HUES48 (cell line): ENCODE measurements at regions not wholly inside any gene's neighbourhood (a gene's known extent, or its start where the extent isn't known, plus 50 kb on each side); places are given as distances from the start of the nearest gene placed in this dataset.

Experiments used
- H3K27ac ChIP-seq: one replicate; pipeline ENCODE4 v1.7.0; 2013; ENCODE audit warnings: low read depth, low read length, inconsistent platforms
- H3K27me3 ChIP-seq: 2 replicates; pipeline ENCODE4 v1.6.1; 2013; ENCODE audit warnings: mild to moderate bottlenecking, low read length; ENCODE audit not compliant: control insufficient read depth, insufficient read depth
- H3K36me3 ChIP-seq: 2 replicates; pipeline ENCODE4 v1.6.1; 2013; ENCODE audit warnings: low read length; ENCODE audit not compliant: control insufficient read depth, insufficient read depth
- H3K4me1 ChIP-seq: 2 replicates; pipeline ENCODE4 v1.6.1; 2013; ENCODE audit warnings: mild to moderate bottlenecking, low read length; ENCODE audit not compliant: control insufficient read depth, insufficient read depth
- H3K4me3 ChIP-seq: 2 replicates; pipeline ENCODE4 v1.5.1; 2013; ENCODE audit warnings: mild to moderate bottlenecking, low read depth, low read length
- H3K9ac ChIP-seq: 2 replicates; pipeline ENCODE4 v1.6.1; 2013; ENCODE audit warnings: mild to moderate bottlenecking, low read depth, low read length, moderate library complexity
- H3K9me3 ChIP-seq: 2 replicates; pipeline ENCODE4 v1.6.1; 2013; ENCODE audit warnings: low read length; ENCODE audit not compliant: control insufficient read depth, insufficient read depth

DNA sequence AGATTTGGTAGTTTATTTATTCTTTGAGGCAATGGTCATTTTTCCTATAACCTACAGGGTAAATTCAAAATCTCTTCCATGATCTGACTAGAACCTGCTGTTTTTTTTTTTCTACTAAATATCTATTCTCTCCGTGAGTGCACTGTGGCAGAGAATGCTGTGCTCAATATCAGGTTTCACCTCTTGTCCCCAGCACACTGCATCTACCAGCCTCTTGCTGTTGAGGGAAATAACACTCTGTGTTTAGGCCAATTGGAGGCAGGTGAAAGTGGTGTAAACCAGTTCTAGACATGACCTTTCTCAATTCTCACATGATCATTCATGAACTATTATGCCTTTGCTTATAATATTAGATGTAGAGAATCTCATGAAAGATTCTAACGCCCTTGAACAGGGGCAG, 2365.9 kb downstream of the MAT2B start:
- Histone ChIP-seq H3K4me1 (no peaks in the 10 kb centered on the region), H3K4me3 (no peak overlapping the region), H3K36me3 (no peaks in the 10 kb centered on the region), H3K9me3 (no peaks in the 10 kb centered on the region), H3K27me3 (no peaks in the 10 kb centered on the region), H3K9ac (no peak overlapping the region), H3K27ac (no peak overlapping the region)

DNA sequence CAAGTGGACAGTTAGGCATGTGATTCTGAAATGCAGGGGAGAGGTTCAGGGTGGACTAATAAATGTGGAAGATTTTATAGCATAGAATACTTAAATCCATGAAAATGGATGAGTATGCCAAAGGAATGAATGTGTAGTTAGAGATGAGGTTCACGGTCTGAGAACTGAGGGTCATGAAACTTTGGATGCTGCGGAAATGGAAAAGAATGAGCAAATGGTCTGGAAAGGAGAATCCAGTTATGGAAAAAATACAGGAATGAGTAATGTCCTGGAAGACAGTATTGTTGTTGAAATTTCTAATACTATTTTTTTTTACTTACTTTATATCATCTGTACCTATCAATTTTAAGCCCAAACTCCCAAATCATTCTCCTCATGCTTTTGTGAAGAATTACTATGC, 2369.4 kb downstream of the MAT2B start:
- Histone ChIP-seq H3K9me3 (no peaks in the 10 kb centered on the region), H3K4me3 (no peak overlapping the region), H3K36me3 (no peaks in the 10 kb centered on the region), H3K9ac (no peak overlapping the region), H3K27me3 (no peaks in the 10 kb centered on the region), H3K4me1 (no peaks in the 10 kb centered on the region), H3K27ac (no peak overlapping the region)

DNA sequence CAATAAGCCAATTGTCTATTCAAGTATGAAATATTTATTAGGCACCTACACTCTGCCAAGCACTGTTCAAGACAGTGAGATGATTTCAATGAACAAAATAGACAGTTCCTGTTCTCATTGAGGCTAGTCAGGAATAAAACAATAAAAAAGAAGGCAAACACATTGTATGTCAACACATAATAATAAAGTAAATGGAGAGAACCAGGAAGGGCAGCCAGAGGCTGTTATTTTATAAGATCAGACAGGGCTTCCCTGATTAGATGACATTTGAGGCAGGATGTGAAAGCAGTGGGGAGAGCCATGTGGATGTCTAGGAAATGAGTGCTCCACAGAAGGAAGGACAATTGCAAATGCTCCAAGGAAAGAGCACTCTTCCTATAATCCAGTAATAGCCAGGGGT, 2371.1 kb downstream of the MAT2B start:
- H3K27me3 ChIP-seq, result no peaks in the 10 kb centered on the region
- no peaks in the 10 kb centered on the region for H3K36me3 ChIP-seq
- no peak overlapping the region for H3K27ac ChIP-seq
- H3K4me1 ChIP-seq, result no peaks in the 10 kb centered on the region
- no peak overlapping the region for H3K4me3 ChIP-seq
- no peaks in the 10 kb centered on the region for H3K9me3 ChIP-seq
- no peak overlapping the region for H3K9ac ChIP-seq

DNA sequence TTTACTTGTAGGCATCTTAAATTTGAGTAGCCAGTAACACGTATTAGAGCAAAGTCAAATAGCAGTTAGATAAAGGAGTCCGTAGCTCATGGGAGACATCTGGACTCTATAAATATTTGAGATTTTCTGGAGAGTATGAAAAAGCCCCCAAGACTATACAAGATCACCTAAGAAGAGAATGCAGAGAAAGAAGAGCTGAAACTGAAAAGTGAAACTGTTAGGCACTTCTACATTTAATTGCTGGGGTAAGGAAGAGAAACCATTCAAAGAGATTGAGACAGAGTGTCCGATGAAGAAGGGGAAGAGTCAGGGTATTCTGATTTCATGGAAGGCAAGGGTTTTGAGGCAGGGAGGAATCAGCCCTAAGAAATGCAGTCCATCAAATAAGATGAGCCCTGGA, 2372.1 kb downstream of the MAT2B start:
- H3K4me1 ChIP-seq, result no peaks in the 10 kb centered on the region
- no peak overlapping the region for H3K4me3 ChIP-seq
- H3K36me3 ChIP-seq, result no peaks in the 10 kb centered on the region
- no peaks in the 10 kb centered on the region for H3K9me3 ChIP-seq
- no peak overlapping the region for H3K9ac ChIP-seq
- H3K27me3 ChIP-seq, result no peaks in the 10 kb centered on the region
- H3K27ac ChIP-seq, result no peak overlapping the region

DNA sequence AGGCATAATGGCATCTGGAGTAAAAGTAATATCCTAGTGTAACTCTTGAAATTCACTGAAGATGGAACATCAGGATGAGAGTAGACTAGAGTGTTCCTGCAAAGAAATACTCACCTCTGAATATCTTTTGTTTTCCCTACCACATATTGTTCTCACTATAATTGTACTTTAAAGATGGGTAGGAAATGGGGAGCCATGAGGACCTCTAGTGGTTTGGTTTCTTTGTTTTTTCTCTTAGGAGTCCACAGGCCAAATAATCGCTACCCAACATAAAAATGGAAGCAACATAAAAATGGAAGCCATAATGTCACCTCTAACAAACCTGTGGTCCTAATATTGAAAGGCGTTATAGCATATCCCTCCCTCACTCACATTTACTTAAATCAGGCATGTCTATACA, 2375.8 kb downstream of the MAT2B start:
- Histone ChIP-seq H3K27ac (no peak overlapping the region), H3K4me1 (peaks cover 7% of the 10 kb centered on the region), H3K9me3 (no peaks in the 10 kb centered on the region), H3K27me3 (no peaks in the 10 kb centered on the region), H3K4me3 (no peak overlapping the region), H3K9ac (no peak overlapping the region), H3K36me3 (no peaks in the 10 kb centered on the region)

DNA sequence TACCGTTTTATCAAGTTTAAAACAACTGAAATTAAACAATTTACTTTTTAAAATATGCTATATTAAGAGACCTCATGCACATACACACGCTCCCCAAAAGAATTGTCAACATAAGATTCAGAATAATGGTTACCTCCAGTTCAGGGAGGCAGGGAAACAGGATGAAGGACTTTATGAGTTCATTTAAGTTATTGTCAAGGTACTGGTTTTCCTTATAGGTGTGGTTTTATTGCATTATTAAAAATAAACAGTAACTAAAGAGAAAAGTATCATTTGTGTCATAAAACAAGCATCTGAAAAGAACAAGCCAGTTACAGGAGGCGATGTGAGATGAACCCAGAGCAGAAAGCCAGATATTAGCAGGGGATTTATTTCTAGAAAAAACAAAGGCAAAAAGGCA, 2376.7 kb downstream of the MAT2B start:
- Histone ChIP-seq H3K9ac (no peak overlapping the region), H3K4me1 (peaks cover 7% of the 10 kb centered on the region), H3K27me3 (no peaks in the 10 kb centered on the region), H3K4me3 (no peak overlapping the region), H3K36me3 (no peaks in the 10 kb centered on the region), H3K27ac (no peak overlapping the region), H3K9me3 (no peaks in the 10 kb centered on the region)

DNA sequence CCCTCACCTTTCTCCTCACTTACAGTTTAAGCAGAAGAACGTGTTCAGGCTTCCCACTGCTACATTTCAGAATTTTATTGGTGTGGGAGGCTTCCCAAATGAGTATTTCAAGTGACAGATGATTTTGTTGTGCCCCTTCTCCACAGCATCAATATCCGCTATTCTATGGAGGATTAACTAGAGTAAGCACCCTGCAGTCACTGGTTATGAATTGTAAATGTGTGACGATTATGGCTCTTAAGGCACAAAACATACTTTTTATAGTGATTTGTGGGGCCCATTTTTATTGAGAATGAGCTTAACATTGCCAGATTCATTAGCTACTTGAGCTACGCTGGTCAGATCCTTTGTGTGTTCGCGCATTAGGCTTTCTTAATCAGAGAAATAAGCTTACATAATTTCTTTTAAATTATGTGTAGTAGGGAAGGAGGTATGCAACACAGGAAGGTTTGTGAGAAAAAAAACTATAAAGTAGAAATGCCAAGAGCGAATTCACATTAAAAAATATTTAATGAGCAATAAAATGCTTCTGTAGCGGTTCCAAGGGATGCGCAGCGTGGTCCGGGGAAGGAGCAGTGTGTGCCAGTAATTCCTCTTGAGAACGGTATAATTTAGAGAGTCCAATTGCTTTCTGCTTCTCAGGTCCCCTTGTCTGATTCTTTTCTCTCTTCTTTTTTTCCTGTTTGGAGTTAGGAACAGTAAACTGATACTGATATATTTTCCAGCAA, 2380.4 kb downstream of the MAT2B start:
- Histone ChIP-seq H3K36me3 (no peaks in the 10 kb centered on the region), H3K9me3 (no peaks in the 10 kb centered on the region), H3K4me3 (no peak overlapping the region), H3K27me3 (no peaks in the 10 kb centered on the region), H3K27ac (no peak overlapping the region), H3K9ac (no peak overlapping the region), H3K4me1 (peaks cover 7% of the 10 kb centered on the region)

DNA sequence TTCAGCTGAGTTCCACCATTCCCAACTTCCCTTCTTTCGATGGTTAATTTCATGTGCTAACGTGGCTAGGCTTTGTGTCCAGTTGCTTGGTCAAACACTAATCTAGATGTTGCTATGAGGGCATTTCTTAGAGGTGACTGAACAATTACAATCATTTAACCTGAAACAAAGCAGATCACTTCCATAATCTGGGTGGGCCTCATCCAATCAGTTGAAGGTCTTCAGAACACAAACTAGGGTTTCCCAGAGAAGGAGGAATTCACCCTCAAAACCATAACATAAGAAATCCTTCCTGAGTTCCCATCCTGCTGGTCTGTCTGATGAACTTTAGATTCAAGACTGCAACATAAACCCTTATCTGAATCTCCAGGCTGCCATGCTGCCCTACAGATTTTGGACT, 2381.7 kb downstream of the MAT2B start:
- peaks cover 7% of the 10 kb centered on the region for H3K4me1 ChIP-seq
- no peaks in the 10 kb centered on the region for H3K27me3 ChIP-seq
- H3K9me3 ChIP-seq, result no peaks in the 10 kb centered on the region
- H3K9ac ChIP-seq, result no peak overlapping the region
- H3K36me3 ChIP-seq, result no peaks in the 10 kb centered on the region
- no peak overlapping the region for H3K4me3 ChIP-seq
- no peak overlapping the region for H3K27ac ChIP-seq

DNA sequence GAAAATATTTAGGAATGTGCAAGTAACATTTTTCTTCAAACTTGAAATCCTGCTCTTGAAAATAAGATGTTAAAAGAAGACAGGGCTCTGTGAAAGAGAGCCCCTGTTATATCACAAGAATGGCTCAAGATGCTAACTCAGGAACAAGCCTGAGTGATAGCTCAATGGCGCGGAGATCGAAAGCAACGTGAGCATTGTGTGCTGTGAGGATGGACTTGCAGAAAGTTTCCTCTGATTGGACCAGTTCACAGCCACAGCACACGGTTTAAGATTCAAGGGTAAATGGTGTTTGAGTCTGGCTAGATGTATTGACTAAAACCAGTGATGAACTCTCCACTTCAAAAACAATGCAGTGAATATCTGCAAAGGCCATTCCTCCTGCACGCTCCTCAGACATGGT, 2387.0 kb downstream of the MAT2B start:
- Histone ChIP-seq H3K4me1 (no peaks in the 10 kb centered on the region), H3K9me3 (no peaks in the 10 kb centered on the region), H3K27ac (no peak overlapping the region), H3K36me3 (no peaks in the 10 kb centered on the region), H3K27me3 (no peaks in the 10 kb centered on the region), H3K9ac (no peak overlapping the region), H3K4me3 (no peak overlapping the region)

DNA sequence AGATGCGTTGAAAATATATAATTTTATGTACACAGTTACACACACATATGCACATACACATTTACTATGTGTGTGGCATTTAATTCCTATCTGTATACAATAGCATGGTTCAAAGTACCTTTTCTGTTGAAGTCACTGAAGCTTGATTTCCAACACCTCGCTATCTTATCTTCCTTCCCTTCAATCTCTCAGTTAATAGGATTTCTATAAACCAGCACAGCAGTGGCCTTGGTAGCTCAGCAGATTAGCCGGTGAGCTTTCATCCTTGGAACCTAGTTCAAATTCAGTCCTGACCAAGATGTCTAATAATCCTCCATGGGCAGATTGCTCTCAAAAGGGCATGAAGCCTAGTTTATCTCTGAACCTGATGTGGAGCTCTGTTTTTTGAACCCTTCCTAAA, 2389.5 kb downstream of the MAT2B start:
- Histone ChIP-seq H3K9me3 (no peaks in the 10 kb centered on the region), H3K36me3 (no peaks in the 10 kb centered on the region), H3K27ac (no peak overlapping the region), H3K27me3 (no peaks in the 10 kb centered on the region), H3K4me3 (no peak overlapping the region), H3K4me1 (no peaks in the 10 kb centered on the region), H3K9ac (no peak overlapping the region)

DNA sequence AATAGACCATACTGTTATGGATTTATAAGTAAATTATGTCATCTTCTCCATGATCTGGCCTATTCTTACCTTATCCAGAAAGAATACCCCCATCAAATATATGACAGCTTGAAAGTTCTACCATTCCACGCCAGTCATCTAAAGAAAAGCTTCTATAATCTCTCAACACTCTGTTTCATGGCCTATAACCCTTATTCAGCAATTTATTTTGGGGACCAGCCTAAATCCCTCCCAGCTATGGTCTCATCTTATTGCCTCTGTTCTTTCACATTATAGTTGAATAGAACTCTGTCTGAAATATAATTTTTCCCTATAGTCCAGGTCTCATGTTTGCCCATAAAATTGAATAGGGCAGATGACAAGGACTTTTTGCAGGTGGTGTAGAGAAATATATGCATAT, 2387.6 kb upstream of the WWC1 start:
- Histone ChIP-seq H3K9ac (no peak overlapping the region), H3K4me3 (no peak overlapping the region), H3K4me1 (no peaks in the 10 kb centered on the region), H3K27ac (no peak overlapping the region), H3K27me3 (no peaks in the 10 kb centered on the region), H3K36me3 (no peaks in the 10 kb centered on the region), H3K9me3 (no peaks in the 10 kb centered on the region)
